Iris pigment epithelial cell (primary cell): ENCODE measurements at regions not wholly inside any gene's neighbourhood (a gene's known extent, or its start where the extent isn't known, plus 50 kb on each side); places are given as distances from the start of the nearest gene placed in this dataset.
"Not testable (repeated sequence)": the region's sequence is repeated elsewhere in the genome, so short reads cannot be mapped to it uniquely, and the experiment has no call there.

ENCODE experiments used
- DNase-seq: peaks from one replicate; pipeline ENCODE4 v3.0.0-alpha.2; 2011; ENCODE audit warnings: low read depth

DNA sequence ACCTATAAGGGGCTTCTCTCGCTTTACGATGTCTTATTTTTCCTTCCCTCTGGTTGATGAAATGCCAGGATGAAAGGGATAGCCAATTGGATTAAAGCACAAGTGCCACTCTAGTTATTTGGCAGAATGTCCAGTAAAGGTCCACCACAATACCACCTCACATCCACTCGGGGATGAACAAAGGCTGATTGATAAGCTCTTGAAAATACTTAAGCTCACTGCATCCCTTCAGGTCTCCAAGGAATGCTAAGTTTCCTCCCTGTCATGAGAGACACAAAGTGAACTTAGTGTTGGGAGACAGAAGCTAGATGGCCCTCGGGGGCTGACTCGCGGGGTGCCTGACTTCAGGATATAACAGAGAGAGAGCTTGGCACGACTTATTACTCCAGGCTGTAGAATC is 185.9 kb upstream of the ZNF644 start:
- not testable (repeated sequence) for DNase-seq

DNA sequence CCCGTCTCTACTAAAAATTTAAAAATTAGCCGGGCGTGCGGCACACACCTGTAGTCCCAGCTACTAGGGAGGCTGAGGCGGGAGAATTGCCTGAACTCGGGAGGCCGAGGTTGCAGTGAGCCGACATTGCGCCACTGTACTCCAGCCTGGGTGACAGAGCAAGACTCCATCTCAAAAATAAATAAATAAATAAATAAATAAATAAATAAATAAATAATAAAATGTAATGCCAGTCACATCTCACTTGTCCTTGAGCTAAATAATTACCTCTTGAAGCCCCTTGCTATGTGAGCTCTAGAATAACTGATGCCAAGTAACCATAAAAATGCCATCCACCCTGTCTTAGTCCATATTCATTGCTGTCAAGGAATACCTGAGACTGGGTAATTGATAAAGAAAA is 182.3 kb upstream of the ZNF644 start:
- DNase-seq = not testable (repeated sequence)

DNA sequence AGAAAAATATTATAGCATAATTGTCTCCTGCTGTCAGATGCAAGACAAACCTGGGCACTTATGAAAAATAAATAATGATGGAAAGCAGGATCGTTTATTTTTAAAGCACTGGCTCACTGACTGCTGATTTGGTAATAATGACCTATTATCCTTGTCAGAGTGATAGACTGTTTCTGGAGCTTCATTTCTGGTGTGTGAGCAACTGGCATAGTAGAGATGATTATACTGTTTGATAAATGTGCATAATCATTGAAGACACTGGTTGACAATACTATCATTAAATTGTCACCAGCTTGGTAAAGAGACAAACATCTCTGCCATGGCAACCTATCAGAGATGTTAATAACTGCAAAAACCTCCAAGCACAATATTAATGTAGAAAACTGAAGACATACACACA is 179.9 kb upstream of the ZNF644 start:
- no peak for DNase-seq

DNA sequence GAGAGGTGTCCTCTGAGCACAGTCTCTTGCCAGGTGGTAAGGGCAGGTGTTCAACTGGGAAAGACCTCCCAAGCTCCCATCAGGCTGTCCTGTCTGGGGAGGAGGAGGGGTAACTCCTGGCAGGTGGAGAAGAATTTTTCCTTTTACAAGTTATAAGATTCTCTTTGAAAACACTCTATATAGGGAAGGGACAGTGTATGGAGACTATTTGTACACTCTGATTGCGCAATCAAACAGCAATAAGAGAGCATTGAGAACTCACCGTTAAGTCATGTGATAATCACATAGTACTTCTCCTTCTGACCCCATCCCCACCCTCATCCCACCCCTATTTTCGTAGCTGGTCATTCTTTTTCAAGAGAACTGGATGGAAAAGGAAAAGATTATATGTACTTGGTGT is 179.3 kb upstream of the ZNF644 start:
- DNase-seq = no peak

DNA sequence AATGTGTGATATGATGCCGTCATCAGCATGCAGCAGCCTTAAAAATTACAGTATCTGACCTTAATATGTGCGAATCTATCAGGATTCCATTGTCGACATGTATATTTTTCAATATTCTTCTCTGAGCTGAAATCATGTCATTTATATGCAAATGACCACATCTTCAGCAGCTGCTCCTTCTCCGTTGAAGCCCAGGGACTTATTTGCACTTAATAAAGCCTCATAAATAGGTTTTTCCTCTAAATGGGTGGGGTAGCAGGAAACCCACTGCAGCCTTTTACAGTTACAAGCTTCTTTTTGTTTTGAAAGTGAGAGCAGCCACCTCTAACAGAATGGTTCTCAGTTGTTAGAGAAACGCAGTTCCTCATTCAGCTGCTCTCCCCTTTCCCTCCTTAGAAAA is 178.8 kb upstream of the ZNF644 start:
- DNase-seq = no peak

DNA sequence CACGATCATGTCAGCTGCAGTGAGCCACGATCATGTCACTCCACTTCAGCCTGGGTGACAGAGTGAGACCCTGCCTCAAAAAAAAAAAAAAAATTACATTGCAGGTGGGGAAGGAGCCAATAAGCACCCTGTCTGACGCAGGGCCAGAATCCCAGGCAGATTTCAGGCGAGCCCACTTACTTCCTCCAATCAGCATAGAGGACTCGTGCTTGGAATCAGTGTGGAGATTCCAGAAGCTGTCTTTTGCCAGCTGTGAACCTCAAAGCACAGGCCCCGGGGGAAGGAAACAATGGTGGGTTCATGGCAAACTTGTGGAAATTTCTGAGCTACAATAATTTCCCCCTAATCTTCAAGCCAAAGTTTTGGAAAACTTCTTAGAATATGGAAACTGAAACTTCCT is 178.2 kb upstream of the ZNF644 start:
- no peak for DNase-seq

DNA sequence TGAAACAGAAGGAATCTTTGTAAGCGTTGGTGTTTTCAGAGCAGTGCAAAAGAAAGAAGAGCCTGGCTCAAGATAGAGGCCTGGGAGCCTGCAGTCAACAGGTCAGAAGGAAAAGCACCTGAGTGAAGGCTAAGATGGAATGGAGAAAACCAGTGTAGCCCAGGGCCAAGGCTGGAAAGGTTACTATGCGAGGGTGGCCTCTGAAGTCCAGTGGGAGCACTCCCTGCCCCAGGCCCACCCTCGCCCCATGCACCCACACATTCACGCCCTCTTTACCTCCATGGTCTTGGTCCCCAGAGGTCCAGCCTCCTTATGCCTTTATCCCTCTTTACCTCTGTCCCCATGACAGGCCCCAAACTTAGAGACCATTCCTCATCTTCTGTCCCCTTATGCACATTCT is 169.2 kb upstream of the ZNF644 start:
- no peak for DNase-seq

DNA sequence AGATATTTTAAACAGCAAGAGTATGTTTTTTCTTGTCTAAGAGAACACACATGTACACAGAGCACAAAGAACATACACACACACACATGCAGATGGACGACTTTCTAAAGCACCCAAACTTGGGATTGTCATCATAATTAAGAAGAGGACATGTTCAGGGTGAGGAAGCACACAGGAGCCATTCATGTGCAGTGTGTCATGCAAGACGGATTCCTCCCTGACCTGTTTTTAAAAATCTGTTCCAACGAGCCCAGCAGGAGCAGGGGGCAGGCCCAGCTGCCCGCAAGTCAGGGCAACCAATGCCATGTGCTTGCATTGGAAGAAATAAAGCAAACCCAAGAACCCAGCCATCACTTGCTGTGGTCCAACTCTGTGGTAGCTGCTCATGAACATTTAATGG is 167.3 kb upstream of the ZNF644 start:
- DNase-seq = no peak

DNA sequence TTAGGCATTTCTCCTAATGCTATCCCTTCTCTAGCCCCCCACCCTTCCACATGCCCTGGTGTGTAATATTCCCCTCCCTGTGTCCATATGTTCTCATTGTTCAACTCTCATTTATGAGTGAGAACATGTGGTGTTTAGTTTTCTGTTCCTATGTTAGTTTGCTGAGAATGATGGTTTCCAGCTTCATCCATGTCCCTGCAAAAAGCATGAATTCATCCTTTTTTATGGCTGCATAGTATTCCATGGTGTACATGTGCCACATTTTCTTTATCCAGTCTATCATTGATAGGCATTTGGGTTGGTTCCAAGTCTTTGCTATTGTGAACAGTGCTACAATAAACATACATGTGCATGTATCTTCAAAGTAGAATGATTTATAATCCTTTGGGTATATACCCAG is 161.0 kb upstream of the ZNF644 start:
- not testable (repeated sequence) for DNase-seq

DNA sequence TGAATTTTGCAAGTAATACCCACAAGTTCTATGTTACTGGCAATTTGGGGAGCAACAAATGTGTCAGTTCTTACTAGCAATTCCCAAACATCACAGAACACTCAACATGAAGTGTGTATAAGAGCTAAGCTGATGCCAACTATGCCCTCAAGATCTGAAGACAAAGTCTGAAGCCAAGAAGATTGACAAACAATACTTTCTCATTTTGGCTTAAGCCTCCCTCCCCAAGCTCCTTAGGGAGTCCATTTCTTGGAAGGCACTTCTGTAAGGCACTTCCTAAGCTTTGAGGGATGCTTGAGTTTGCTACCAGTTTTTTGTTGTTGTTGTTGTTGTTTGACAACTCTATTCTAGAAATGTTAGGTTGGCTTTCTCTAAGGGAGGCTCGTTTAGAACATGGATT is 154.4 kb upstream of the ZNF644 start:
- DNase-seq = no peak

DNA sequence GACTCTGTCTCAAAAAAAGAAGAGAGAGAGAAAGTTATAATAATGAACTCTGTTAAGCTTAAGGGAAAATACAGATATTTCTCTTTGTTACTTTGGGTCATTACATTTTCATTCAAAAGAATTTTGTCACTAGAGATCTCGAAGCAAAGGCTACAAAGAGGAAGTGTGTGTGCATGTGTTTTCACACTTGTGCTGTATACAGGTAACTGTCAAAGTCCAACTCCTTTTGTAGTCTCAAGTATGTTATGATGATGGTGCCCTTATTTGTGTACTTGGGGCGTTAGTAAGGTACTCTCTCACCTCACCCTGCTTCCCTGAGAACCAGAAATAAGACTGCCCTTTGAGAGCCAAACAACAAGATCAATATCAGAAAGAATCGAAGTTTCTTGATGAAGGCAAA is 152.9 kb upstream of the ZNF644 start:
- DNase-seq = no peak

DNA sequence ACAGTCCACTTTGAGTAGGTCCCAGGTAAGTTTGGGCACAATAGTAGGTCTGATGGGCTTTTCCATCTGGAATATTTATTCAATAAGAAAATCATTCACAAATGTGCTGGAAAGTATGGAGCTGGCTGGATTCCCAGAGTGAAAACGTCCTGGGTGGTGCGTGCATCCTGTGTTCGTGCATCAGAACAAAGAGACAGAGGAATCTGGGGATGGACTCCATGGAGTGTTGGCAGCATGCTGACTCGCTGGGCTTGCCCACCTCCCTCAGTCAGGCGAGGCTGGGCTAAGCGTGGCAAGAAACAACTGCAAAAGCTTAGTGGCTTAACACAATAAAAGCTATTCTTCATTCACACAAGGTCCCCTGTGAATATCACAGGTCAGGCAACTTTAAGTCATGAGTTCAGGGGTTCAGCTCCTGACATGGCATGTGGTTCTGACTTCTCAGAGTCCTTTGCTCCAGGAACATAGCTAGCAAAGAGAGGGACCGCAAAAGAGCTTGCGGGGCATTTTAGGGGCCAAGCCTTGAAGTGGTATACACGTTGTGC is 151.6 kb upstream of the ZNF644 start:
- DNase-seq = no peak

DNA sequence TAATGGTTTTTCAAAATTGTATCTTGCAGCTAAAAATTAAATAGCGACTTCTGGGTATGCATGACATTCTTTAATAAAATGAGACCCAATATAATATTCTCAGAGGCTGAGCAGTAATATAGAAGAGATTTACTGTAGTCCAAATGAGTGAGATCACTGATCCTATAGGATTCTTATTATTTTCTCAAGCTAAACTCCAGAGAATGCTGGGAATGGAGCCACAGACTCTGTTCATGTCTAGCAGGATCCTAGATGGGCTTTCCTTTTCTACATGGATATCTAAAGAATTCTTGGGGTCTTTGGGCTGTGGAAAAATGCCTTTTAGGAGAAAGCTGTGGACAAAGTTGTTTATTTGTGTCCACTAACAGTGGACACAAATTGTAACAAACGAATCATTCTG is 150.7 kb upstream of the ZNF644 start:
- DNase-seq = no peak

DNA sequence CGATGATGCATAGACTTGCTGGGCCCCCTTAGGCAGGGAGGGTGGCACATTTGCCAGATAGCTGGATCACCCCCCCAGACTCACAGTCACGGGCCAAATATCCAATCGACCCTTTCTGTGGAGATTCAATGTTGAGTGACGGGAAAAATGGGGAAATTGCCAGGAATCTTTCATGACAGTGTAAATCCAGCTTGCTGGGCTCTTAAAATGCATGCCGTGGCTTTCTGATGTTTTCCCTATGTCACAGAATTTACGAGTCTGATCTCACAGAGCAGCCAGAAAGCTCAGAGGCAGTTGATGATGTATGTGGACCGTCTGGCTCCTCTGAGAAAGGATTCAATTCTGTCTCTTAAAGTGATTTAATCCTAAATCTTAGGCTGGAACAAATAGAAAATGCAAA is 150.1 kb upstream of the ZNF644 start:
- DNase-seq = no peak

DNA sequence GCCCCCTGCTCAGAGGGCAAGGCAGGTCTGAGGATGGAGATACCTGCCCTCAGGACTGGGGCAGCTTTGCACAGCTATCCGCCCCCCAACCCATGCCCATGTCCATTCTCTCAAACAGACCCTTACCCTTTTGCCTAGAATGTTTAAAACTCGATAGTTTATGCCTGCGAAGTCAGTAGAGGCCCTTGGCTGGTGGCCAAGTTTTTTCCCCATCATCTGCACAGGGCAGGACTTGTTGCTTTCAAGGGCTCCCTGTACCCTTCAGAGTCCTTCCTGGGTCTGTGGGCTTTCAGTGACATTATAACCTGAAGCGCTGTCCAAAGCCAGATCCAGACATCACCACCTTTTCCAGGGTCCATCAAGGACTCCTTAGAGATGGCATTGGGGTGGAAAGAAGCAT is 148.7 kb upstream of the ZNF644 start:
- no peak for DNase-seq

DNA sequence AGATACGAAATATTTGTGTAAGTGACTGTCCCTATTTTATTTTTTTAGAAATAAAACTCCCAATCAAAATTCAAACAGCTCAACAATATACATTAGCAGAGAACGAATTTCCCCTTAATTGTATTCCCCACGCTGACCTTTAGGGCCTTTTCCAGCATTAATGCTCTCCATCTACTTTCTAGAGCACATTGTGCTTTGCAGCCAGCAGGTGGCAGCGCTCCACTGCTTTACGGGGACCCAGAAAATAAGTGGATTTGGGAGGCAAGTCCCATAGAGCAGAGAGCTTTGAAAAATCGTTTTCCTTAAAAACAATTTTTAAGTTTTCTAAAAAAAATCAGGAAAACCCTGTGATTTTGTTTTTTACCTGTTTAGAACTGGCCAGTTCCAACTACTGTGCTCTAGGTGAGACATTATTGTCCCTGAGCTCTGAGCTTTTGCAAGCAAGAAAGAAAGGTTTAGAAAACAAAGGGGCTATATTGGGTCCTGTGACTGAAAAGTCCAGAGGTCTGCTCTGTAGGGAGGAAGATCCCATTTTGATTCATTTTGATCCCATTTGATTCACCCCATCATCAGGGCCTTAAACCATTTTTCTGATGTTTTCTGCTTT is 144.4 kb upstream of the ZNF644 start:
- peak; percentile 67 for DNase-seq

DNA sequence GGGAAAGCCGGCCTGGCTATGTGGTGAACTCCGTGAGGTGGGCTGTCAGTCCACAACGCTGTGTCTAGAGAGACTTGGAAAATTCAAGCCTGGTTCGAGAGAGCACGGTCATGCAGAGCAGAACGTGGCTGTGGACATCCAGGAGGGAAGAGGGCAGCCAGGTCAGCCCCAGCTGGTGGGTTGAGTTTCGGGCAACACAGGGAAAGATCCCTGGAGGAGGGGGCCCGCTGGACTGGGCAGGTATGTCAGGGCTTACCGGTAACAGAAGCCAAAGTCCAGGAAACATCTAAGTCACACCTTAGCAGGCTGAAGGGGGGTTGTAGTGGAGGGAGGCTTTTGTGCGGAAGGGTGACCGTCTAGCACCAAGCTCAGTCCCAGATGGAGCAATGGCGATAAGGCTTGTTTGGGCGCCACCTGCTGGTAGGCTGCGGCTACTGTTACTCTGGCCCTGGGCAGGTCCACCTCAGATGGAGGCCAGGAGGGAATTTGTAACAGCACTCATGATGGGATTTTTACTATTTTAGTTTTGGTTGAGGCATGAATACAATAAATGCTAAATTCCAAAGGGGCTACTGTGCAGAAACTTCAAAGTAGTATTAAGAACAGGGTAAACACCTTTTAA is 143.3 kb upstream of the ZNF644 start:
- peak; percentile 45 for DNase-seq

DNA sequence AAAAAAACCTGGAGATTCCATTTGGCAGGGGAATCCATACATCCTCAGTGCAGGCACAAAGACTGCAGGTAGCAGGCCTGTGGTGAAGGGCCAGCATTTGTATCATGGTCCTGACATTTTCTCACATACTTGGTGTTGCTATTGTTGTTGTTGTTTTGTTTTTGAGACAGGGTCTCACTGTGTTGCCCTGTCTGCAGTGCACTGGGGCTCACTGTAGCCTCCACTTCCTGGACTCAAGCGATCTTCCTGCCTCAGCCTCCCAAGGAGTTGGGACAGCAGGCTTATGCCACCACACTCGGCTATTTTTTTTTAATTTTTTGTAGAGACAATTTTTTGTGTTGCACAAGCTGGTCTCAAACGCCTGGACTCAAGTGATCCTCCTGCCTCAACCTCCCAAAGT is 140.8 kb upstream of the ZNF644 start:
- DNase-seq = no peak

DNA sequence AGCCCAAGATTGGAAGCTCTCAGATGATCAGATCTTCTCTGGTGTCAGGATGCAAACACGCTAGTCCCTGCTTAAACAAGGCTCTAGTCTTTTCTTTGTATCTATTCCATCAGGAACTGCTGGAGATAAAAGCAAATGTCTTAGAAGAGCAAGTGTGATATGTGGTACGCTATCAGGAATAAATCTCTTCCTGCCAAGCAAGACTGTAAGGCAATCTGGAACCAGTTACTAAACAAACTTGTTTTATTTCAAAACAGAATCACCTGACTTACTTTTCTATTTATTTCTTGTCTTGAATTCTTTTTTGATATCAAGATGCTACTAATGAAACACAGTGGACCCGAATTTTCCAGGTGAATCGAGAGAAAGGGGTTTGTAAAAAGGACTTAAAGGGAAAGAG is 139.9 kb upstream of the ZNF644 start:
- DNase-seq = no peak

DNA sequence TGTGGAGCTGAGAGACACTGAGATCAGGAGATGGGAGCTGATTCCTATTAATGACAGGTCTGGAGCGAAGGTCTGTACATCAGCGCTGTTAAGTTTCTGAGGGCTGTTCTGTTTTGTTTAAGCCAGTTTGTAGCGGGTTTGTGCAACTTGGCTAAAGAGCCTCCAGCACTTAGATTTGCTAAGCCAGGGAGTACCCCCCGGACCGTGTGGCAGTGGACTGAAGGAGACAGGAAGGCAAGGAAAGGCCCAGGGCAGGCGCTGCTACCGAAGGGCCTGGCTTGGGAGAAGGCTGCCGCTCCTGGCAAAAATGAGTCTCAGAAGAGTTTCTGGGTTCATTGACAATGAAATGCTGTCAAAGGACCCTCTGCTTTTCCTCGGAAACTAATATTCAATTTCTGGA is 139.3 kb upstream of the ZNF644 start:
- no peak for DNase-seq

DNA sequence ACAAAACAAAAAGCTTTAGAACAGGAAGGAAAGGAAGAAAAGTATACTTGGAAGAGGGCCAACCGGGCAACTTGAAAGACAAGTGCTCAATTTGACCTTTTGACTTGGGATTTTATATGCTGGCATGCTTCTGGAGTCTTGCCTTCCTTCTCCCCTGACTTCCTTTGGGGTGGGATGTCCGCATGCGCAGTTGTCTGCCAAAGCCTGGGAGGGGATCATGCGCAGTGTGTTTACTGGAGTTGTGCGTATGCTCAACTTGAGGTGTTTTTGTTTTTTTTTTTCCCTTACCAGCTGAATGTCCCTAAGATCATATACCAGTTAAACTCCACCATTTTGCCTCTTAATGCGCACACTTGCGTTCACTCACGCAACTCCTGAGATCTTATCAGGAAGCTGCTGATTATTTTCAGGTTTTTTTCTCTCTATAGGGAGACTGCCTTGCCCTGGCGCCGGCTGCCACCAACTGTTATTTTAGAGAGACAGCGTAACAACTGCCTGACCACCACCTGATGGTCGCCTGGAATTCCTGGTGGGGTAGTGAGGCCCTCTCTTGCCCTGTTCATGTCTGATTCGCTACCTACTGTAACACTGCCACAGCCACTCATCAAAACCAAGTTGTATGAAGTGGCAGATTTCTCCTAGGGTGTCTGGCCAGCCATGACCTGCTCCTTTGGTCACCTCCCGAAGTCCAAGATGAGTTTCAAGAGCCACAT is 138.7 kb upstream of the ZNF644 start:
- no peak for DNase-seq

DNA sequence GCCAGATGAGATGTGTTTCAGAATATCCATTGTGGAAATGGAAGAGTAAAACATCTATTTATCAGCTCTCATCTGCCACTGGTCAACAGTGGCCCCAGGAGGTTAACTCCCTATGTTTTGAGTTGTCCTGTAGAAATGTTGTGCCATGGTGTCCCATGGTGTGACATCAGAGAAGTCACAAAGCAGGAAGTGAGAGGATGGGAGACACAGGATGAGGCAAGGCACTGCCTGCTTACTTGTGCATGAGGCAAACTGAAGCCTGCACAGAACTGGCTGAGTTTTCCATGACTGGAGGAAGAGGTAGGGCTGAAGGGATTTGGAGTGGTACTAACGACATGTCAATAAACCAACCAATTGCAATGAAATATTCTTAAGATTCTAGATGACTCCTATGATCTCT is 131.5 kb upstream of the ZNF644 start:
- DNase-seq = no peak

DNA sequence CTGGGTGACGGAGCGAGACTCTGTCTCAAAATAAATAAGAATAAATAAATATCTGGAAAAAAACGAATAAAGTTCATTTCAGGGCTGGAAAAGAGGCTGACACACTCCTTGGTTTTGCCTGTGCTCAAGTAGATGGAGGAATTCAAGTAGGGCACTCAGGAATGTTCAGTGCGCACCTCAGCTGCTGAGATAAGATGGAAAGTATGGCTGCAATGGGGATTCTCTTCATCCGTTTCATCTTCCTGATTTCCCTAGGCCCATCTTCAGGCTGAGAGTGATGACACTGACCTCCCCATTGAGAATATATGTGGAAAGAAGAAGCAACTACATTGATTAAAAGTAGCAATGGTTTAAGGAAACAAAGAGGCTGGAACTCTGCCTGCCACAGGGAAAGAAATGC is 130.5 kb upstream of the ZNF644 start:
- no peak for DNase-seq

DNA sequence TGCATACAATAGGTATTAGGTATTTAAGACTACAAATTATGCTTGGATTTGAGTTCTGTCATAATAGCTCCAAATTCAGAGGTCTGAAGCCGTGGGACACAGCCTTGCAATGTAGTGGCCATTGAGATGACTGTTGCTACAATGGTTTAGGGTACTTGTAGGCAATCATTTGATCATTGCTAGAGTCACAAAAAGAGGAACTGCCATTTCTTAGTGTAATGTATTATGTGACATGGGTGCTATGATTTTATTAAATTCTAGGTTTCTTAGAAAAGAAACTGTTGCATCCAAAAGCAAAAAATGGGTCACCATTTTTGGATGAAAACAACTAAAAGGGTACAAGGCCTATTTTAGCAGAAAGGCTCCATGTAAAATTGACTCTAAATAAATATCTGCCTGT is 129.9 kb upstream of the ZNF644 start:
- DNase-seq = no peak
